Fibroblast of skin of left biceps (primary cell): ENCODE measurements at regions not wholly inside any gene's neighbourhood (a gene's known extent, or its start where the extent isn't known, plus 50 kb on each side); places are given as distances from the start of the nearest gene placed in this dataset.
A peak's percentile ranks its signal among the peaks of the same experiment; 100 is the strongest.

ENCODE experiments used
- DNase-seq, 2 experiments: peaks; one replicate each; pipeline ENCODE4 v3.0.0-alpha.2; 2013; ENCODE audit warnings: low read depth in 2 of 2

DNA sequence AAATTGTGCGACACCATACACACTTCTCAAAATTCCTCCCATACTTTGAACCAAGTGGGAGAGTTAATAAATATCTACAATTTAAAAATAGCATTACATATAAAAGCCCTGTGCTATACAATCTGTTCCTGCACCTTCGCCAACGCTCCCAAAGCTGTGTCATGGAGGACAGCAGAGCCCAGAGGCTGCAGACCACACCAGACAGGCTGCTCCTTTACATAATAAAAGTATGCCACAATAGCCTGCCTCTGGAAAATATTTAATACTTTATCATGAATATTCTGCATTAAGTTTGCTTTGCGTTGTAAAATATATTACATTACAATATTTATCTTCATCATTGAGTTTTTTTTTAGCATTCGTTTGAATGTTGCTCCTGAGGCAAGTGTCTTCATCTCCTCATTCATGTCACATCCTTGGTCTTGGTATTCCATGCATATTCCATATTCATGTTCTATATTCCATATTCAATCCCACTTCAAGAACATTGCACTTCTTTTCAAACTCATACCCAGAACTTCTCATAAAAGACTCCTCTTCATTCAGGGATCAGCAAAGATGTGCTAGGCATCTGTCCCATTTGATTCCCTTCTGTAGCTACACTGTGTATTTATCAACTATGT is 663.9 kb downstream of the POM121L12 start:
- DNase-seq: no peak

DNA sequence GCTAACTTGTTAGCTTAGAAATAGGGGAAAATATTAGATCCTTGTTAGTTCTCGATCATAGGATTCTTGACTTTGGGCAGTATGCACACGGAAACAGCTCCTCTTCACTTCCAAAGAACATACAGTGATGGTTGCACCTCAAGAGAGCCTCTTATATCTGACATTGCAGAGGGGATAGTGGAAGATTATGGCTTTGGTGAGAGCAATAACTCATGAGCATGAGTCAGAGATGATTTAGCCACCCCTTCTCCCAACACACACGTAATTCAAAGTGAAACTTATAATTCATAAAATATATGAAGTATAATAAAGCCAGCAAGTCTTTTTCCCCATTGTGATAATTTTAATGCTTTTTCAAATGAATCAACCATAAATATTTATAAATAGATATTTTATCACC is 683.7 kb downstream of the POM121L12 start:
- no peak for DNase-seq

DNA sequence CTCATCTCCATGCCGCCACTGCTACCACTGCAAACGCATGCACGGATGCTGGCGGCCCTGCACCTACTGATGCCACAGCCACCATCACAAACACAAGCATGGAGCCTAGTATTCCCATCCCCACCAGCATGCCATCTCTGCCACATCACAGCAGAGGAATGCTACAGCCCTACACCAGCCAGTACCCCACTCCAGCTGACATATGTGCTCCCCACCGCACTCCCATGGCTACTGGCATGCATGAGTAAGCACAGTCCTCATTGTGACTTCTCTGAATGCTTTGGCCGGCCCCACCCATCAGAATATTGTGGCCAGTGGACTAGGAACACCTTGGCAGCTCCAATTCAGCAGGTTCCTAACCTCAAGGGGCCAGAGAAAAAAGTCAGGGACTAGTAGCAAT is 705.5 kb downstream of the POM121L12 start:
- no peak for DNase-seq

DNA sequence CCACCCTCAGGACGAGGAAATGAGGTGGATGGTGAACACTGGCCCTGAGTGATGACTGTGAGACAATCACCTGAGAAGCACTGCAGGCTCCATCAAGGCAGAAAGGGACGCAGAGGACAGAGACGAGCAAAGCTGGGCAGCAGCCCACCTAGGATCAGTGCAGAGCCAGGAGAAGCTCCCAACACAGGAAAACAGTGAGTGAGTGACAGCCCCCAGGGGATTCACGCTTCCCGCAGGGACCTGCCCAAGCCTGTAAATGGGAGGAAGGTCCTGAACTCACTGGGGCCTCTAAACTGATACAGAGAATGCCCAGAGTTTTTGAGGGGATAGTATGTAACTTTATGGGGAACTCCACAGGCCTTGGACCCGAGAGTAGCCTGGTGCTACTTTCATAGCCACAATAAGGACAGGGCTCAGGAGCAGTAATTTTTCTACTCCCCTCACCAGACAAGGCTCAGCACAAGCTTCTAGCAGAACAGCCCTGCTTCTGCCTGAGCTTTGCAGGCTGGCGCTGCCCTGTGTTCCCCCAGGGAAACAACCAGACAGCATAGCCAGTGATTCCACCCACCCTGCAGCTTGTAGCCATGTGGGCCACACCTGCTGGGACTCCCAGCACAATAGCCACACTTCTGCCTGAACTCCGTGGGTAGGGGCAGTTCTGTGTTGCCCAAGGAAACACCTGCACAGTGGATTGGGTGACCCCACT is 708.4 kb downstream of the POM121L12 start:
- DNase-seq: no peak

DNA sequence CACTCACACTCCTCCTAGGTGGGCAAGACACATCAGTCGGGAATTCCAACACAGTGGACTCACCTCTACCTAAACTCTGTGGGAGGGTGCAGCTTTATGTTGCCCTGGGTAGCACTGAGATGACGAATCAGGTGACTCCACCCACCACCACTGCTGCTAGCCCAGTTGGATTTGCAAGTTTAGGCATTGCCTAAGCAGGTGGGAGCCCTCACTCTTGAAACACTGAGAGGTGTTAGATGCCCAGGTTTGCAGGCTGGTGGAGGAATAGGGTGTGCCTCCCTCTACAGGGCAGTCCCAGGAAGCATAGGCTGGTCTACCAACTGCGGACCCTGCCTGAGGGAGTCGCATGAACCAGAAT is 708.9 kb downstream of the POM121L12 start:
- no peak for DNase-seq

DNA sequence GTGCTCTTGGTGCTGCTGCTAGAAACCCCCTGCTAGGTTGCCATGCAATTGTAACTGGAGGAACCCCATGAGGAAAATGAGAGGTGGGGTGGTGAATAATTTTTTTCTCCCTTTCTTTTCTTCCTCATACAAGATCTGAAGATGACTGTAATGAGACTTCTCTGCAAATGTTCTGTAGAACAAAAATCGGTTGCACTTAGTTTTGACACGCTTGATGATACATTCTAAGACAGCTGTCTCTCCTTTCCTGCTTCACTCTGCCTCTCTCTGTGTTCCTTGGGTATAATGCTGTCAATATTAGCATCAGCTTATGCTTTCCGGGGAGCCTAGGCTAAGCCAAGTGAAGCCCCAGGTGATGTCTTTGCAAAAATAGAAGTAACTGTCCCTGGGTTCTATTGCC is 721.5 kb downstream of the POM121L12 start:
- no peak for DNase-seq

DNA sequence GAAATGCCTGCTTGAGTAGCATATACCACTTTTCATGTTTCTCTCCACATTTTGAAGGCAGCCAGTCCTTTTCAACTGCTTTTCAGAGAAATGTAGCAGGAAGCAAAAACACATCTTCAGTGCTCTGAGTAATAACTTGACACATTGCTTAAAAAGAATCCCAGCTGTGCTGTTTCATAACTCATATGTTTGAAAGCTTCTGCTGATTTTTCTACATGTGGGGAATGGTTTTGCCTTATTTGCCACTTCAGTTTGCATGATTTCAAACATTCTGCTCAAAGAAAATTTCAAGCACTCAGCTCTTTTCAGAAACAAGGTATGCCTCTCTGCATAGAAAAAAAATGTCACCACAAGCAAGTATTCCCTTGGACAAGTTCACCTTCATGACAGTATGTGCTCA is 732.8 kb downstream of the POM121L12 start:
- DNase-seq: no peak

DNA sequence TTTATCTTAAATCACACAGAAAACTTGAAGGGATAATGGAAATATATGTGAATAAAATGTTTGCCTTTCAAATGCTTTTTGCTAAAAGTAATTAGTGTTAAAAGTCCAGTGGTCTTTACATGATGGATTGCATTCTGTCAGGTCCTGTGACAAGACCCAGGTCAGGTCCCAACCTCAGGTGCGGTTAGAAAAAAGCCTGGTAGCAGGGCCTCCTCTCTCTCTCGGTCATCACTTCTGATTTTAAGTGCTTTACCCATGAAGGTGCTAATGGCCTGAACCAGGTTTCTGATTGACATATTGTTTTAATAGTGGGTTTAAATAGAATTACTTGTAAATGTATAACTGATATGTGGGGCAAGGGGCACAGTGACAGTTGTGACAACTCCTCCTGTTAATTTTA is 736.3 kb downstream of the POM121L12 start:
- no peak for DNase-seq

DNA sequence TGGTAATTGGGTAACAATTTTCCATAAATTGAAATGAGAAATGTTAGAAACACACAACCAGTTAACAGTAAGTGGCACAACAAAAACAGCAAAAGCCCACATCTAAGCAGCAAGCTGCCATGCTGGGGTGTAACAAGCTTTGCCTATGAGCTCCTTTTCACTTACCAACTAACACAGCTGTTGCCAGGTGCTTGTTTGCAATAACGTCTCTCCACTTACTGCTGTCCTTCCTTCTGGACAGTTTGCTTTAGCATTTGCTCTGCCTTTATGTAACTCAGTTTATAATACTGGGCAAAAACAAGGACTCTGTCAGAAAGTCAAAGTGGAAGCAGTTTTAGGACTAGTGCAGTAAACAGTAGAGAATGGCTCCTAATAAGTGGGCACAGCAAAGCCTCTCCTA is 740.9 kb downstream of the POM121L12 start:
- DNase-seq: no peak

DNA sequence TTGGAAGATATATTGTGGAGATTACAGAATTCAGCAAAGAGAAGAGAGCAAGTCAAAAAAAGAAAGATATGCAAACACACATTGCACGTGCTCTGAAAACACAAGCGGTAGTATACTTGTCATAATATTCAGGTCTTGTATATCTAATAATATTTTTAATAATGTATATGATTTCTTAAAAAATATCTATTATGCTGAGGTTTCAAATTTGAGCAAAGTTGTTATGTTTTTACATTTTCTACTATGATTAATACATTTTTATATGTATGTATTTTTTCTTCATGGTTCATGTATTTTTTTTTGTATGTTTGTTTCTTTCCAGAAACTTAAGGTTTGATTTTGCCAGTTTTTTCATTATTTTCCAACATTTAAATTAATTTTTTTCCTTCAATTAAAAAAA is 752.4 kb upstream of the VSTM2A start:
- DNase-seq: no peak

DNA sequence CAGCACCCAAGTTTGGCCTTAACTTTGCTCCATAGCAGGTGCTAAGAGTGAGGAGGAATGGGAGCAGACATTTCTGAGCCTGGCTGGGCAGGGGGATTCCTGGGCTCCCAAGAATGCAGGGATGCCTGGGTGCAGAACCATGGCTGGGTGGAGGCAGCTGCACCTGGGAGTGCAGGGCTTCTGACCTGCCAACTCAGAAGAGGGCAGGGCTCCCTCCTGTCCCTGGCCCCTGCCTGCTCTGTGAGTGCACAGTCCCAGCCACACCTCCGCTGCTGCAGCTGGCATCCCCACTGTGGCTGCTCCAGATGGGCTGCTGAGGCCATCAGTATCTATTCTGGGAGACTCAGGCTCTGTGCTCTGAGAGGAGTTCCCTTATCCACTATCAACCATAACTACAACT is 747.4 kb upstream of the VSTM2A start:
- no peak for DNase-seq

DNA sequence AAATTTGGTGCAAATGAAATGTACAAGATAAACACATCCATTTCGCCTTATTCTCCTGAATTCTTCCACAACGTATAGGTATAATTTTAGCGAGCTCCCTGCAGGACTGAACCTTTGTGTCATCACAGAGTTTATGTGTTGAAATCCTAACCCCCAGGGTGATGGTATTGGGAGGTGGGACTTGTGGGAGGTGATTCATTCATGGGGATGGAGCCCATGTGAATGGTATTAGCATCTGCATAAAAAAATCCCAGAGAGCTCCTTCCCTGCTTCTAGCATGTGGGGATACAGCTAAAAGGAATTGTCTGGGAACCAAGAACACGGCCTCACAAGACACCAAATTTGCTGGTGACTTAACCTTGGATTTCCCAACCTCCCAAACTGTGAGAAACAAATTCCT is 741.4 kb upstream of the VSTM2A start:
- no peak for DNase-seq

DNA sequence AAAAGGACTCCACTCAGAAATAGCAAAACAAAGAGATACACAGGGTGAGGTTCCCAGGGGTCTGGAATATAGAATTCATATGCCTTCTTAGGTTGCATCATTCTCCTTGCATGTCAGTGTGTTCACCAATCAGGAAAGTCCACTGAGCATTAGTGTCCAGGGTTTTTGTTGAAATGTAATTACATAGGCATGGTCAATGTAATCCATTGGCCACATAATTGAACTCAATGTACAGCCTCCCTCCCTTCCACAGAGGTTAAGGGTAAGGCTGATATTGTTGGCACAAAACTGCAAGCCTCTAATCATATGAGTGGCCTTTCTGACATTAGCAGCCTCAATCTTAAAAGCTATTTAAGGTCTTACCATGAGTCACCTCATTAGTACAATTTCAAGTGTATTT is 736.1 kb upstream of the VSTM2A start:
- DNase-seq: no peak

DNA sequence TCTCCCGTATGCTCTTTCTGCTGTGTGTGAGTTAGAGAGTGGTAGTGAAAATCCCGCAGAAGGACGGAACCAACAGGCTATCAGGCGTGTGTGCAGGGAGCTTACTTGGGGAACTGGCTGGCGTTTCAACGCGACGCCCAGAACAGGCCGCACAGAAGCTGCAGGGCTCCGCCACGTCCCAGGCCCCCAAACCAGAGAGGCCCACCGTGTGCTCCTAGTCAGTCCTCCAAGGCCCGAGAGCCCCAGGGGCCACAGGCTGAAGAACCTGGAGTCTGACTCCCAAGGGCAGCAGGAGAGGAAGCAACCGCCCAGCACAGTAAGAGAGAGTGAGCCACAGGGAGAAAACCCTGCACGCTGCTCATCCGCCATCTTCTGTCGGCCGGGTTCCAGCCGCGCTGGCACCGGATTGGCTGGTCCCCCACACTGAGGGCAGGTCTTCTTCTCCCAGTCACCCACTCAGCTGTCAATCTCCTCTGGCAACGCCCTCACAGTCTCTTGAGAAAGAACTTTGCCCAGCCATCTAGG is 730.6 kb upstream of the VSTM2A start:
- peak in 1 of 2 experiments; percentile 1 for DNase-seq

DNA sequence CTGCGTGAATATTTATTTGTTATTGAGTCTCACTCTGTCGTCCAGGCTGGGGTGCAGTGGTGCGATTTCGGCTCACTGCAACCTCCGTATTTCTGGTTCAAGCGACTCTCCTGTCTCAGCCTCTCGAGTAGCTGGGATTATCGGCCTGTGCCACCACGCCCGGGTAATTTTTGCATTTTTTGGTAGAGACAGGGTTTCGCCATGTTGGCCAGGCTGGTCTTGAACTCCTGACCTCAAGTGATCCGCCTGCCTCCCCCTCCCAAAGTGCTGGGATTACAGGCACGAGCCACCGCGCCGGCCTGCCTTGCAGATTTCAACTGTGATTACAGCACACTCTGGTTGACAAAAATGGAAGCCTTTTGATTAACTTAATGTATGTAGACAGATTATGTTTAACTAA is 730.0 kb upstream of the VSTM2A start:
- DNase-seq: no peak

DNA sequence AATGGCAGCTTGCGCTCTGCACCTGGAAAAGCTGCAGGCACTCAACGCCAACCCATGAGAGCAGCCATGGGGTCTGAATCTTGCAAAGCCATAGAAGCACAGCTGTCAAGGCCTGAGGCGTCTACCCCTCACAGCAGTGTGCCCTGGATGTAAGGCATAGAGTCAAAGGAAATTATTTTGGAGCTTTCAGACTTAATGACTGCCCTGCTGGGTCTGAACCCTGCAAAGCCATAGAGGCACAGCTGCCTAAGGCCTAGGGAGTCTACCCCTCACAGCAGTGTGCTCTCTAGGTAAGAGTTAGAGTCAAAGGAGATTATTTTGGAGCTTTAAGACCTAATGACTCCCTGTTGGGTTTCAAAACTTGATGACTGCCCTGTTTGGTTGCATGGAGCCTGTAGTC is 706.9 kb upstream of the VSTM2A start:
- DNase-seq: no peak

DNA sequence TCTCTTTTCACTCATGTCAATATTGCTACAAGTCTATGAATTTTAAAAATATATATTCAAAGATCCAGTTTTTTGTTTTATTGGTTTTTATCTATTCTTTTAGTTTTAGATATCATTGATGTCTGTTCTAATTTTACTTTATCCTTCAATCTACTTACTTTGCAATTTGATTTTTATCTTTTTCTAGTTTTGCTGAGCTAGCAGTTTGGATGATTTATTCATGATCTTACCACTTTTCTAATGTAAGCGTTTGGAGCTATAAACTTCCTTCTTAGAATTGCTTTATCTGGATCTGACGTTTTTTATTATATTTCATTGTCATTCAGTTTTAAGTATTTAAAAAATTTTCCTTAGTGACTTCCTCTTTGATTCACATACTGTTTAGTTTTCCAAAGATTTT is 664.5 kb upstream of the VSTM2A start:
- DNase-seq: no peak

DNA sequence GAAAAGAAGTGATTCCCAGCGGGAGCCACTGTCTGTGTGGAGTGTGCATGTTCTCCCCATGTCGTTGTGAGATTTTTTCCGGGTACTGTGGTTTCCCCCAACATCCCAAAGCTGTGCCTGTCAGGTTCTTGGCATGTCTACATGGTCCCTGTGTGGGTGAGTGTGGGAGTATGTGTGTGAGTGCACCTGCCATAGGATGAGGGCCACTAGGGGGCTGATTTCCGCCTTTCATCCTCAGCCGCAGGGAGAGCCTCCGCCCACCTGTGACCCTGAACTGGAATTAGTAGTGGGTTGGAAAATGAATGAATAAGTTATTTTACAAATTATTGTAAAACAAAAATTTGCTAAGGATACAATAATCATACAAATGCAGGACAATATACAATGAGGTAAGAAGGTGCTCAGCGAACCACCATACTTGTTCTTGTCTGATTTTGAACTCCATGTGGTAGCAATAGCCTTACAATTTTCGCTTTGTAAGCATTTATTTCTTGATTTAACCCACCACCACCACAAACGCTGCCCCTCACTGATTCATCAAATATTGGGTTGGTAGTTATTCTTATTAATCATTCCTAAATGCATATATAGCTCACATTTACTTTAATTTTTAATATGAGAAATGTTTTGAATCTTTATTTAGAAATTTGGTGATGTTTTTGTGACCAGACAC is 641.2 kb upstream of the VSTM2A start:
- DNase-seq: no peak

DNA sequence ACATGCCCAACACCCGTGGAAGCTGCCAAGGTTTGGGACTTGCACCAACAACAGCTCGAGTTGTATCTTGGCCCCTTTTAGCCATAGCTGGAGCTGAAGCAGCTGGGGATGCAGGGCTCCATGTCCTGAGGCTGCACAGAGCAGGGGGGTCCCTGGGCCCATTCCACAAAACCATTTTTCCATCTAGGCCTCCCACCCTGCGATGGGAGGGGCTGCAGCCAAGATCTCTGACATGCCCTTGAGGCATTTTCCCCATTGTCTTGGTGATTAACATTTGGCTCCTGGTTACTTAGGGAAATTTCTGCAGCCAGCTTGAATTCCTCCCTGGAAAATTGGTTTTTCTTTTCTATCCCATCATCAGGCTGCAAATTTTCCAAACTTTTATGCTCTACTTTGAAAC is 637.8 kb upstream of the VSTM2A start:
- DNase-seq: no peak

DNA sequence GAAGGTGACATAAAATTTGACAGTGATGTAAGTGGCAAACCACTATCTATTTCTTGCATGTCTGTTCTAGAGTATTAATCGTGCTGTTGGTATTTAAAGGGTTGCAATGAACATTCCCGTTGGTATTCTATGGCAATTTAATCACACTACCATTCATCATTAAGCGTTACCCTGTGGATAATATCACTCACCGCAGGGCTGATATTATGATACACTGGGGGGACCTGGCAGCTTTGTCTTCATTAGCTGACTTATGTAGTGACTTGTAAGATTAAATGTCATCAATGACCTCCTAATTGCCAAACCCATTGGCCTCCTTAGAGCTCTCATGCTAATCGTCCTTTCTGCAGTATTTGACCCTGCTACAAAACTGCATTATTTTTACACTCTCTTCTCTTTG is 624.5 kb upstream of the VSTM2A start:
- no peak for DNase-seq

DNA sequence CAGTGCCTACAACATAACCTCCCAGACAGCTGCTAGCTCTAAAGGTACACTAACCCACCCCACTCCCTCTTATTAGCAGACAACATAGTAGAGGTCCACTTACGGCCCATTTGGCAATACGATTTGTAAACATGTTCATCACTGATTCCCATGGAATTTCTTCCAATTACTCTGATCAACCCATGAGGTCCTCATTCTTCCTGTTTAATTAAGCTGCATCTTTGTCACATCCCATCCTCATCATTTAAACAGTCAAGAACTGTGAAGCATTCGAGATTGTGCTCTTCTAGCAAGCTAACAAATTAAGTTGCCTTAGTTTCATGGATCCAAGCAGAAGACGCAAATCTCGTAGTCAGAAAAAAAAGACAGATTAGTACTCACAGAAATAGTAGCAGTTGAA is 622.2 kb upstream of the VSTM2A start:
- no peak for DNase-seq

DNA sequence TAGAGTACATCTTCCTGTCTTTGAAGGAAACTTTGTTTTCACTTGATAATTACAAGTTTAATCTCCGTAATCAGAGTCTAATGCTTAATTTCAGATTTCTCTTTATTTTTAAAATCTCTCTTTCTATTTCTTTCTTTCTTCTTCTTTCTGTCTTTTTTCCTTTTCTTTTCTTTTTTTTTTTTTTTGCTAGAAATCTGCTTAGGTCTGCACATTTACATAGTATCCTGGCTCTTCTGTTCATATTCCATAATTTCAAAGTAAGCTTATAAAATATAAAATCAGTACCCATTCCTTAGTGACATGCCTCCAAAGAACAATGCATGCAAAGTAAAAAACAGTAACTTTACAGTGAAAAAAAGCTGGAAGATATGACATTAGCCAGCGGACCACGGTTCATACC is 601.7 kb upstream of the VSTM2A start:
- no peak for DNase-seq

DNA sequence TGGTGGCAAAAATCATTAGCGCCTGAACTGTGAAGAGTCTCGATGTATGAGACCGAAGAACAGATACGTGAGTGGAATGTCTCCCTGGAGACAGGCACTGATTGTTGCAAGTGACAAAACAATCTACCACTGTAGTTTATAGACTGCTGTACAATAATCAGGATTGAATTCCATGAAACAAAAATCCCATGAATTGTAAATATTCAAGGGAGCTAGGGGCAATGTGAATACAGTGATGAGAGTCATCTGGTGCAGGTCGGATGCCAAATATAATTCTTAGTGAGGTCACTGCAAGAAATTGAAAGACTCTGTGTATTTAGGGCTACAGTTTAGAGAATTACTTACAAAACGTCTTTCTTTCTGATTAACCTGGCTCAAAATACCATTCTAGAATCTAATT is 594.4 kb upstream of the VSTM2A start:
- no peak for DNase-seq
